Upper lobe of left lung (tissue), 6 donors: ENCODE measurements at regions not wholly inside any gene's neighbourhood (a gene's known extent, or its start where the extent isn't known, plus 50 kb on each side); places are given as distances from the start of the nearest gene placed in this dataset.
A peak's percentile ranks its signal among the peaks of the same experiment; 100 is the strongest.

ENCODE experiments used
- ATAC-seq, 2 donors: fragments of 200-7000 bp; cut with Tn5 transposase; one replicate each; pipeline ENCODE4 v1.9.1; 2022; ENCODE audit warnings: mild to moderate bottlenecking in 2 of 2, moderate library complexity in 2 of 2; ENCODE audit not compliant: low FRiP score in 2 of 2
- DNase-seq, 2 donors: peaks; one replicate each; pipeline ENCODE4 v3.0.0-alpha.2; 2019 to 2020
- H3K27ac ChIP-seq, 4 donors: fragments of 200-600 bp; sonication (generic); one replicate each; pipeline ENCODE4 v1.5.1; 2016 to 2019
- H3K27me3 ChIP-seq, 4 donors: fragments of 200-600 bp; sonication (generic); one replicate each; pipeline ENCODE4 v1.5.1; 2017 to 2019
- H3K36me3 ChIP-seq, 4 donors: fragments of 200-600 bp; sonication (generic); one replicate each; pipeline ENCODE4 v1.5.1; 2016 to 2019
- H3K4me1 ChIP-seq, 4 donors: fragments of 200-600 bp; sonication (generic); one replicate each; pipeline ENCODE4 v1.5.1; 2018 to 2019
- H3K4me3 ChIP-seq, 4 donors: fragments of 200-600 bp; sonication (generic); one replicate each; pipeline ENCODE4 v1.5.1; 2017 to 2019; ENCODE audit warnings: mild to moderate bottlenecking in 2 of 4, moderate library complexity in 1 of 4
- H3K9me3 ChIP-seq, 4 donors: fragments of 200-600 bp; sonication (generic); one replicate each; pipeline ENCODE4 v1.5.1; 2018 to 2019
- EP300 ChIP-seq, 4 donors: sonication (generic); formaldehyde crosslinking; IDR thresholded peaks; one replicate each; pipeline ENCODE4 v1.5.1; 2017; ENCODE audit warnings: antibody characterized with exemption in 4 of 4, control low read depth in 2 of 4
- POLR2A ChIP-seq, 4 donors: fragments of 450-650 bp; IDR thresholded peaks; one replicate each; pipeline ENCODE4 v1.5.1; 2016 to 2017; ENCODE audit warnings: antibody characterized with exemption in 4 of 4, mild to moderate bottlenecking in 2 of 4
- POLR2AphosphoS5 ChIP-seq, 2 donors: sonication (generic); formaldehyde crosslinking; IDR thresholded peaks; one replicate each; pipeline ENCODE4 v1.5.1; 2017; ENCODE audit warnings: antibody characterized with exemption in 2 of 2
- WGBS, 2 donors: methylation state at CpG; one replicate each; pipeline ENCODE4 v1.1.5; 2017 to 2018; 5-methylcytosine and 5-hydroxymethylcytosine counted together
- TF ChIP-seq, protein P1 (sequence below), 6 experiments: fragments of 450-650 bp in 4 of 6; fragments of 200-600 bp in 2 of 6; sonication (generic) in 2 of 6; IDR thresholded peaks; one replicate each; pipeline ENCODE4 v1.5.1; 2016 to 2019; ENCODE audit warnings: antibody characterized with exemption in 6 of 6
- donor health status: DM: no; HTN: no; CAD: no; lungs with moderate emphysema.
- donor health status: DM: no; HTN: yes; CAD: no; lungs with severe emphysema.

DNA sequence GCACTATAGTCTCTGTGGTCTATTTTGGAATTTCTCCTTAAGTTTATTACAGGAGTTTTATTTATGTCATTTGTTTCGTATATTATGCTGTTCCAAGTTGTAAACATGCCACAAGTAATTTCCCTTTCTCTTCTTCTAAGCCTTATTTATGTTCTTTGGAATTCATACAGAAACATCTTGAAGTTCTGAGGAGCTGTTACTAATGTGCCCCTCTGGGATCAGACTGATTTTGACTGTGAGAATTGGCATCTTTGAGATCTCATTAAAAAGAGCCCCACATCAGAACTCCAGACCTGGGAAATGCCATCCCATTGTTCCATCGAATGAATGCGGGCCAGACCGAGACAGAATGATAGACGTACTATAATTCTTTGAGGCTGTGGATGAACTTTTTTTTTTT, 138.8 kb upstream of the CD180 start:
- no peak for TF ChIP-seq POLR2AphosphoS5 (IDR thresholded peaks at IDR 0.05)
- 69% methylated on average over 5 of the region's 5 CpGs for WGBS, 2 donors
- H3K36me3 ChIP-seq, result no peaks in the 10 kb centered on the region
- no peaks in the 10 kb centered on the region for H3K4me1 ChIP-seq
- no peaks in the 10 kb centered on the region for H3K27me3 ChIP-seq
- no peak for DNase-seq
- H3K27ac ChIP-seq, result no peak overlapping the region
- H3K9me3 ChIP-seq, result peaks cover 0 to 2% (median 0%) of the 10 kb centered on the region in 4 donors
- no peak for ATAC-seq
- H3K4me3 ChIP-seq, result no peak overlapping the region

DNA sequence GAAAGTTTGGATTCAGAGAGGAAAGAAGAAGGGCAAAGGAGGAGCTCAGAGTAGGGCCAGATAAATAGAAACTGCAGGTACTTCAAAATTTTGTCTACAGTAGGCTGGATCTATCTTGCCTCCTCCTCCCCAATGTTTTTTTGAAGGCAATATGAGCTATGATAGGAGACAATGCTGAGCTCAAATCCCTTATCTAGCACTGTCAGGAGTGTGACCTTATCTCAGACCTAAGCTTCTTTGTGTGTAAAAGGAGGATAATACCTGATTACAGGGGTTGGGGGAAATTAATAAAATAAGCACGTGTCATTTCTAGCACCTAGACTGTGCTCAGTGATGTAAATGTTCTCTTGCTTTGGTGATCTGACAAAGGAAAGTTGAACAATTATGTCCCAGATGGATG, 137.8 kb upstream of the CD180 start:
- Histone ChIP-seq H3K27ac (no peak overlapping the region), H3K4me3 (no peak overlapping the region), H3K36me3 (no peaks in the 10 kb centered on the region), H3K4me1 (no peaks in the 10 kb centered on the region), H3K9me3 (peaks cover 0 to 4% (median 0%) of the 10 kb centered on the region in 4 donors), H3K27me3 (no peaks in the 10 kb centered on the region)
- DNase-seq (no peak), ATAC-seq (no peak)
- TF ChIP-seq POLR2AphosphoS5 (IDR thresholded peaks at IDR 0.05) (no peak), POLR2A (IDR thresholded peaks at IDR 0.05) (no peak), EP300 (IDR thresholded peaks at IDR 0.05) (no peak)
- TF ChIP-seq, protein P1, sequence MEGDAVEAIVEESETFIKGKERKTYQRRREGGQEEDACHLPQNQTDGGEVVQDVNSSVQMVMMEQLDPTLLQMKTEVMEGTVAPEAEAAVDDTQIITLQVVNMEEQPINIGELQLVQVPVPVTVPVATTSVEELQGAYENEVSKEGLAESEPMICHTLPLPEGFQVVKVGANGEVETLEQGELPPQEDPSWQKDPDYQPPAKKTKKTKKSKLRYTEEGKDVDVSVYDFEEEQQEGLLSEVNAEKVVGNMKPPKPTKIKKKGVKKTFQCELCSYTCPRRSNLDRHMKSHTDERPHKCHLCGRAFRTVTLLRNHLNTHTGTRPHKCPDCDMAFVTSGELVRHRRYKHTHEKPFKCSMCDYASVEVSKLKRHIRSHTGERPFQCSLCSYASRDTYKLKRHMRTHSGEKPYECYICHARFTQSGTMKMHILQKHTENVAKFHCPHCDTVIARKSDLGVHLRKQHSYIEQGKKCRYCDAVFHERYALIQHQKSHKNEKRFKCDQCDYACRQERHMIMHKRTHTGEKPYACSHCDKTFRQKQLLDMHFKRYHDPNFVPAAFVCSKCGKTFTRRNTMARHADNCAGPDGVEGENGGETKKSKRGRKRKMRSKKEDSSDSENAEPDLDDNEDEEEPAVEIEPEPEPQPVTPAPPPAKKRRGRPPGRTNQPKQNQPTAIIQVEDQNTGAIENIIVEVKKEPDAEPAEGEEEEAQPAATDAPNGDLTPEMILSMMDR (IDR thresholded peaks at IDR 0.05), result no peak
- 52 to 59% methylated on average over 1 of the region's 1 CpG for WGBS, 2 donors

DNA sequence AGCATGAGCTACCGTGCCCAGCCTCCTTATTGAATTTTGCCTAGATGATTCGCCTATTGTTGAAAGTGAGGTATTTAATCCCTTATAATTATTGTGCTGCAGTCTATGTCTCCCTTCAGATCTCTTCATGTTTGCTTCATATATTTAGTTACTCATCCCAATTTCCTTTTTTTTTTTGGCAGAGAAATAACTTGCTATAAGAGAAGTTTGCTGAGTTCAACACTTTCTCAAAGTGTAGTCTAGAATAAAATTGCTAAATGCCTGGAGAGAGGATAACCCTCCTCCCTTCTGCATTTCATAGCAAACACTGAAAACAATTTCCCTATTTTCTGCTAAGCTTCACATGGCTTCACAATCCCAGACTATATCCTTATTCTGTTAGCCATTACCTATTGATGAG, 136.6 kb upstream of the CD180 start:
- Histone ChIP-seq H3K27me3 (no peaks in the 10 kb centered on the region), H3K9me3 (peaks cover 0 to 4% (median 0%) of the 10 kb centered on the region in 4 donors), H3K4me1 (no peaks in the 10 kb centered on the region), H3K27ac (no peak overlapping the region), H3K36me3 (no peaks in the 10 kb centered on the region), H3K4me3 (no peak overlapping the region)
- TF ChIP-seq, protein P1 (IDR thresholded peaks at IDR 0.05), result no peak
- TF ChIP-seq POLR2AphosphoS5 (IDR thresholded peaks at IDR 0.05), result no peak
- TF ChIP-seq POLR2A (IDR thresholded peaks at IDR 0.05), result no peak
- no peak for TF ChIP-seq EP300 (IDR thresholded peaks at IDR 0.05)
- DNase-seq, result no peak
- WGBS, 2 donors, result 94 to 100% methylated on average over 2 of the region's 2 CpGs
- peak in 1 of 2 donors; percentile 40 for ATAC-seq

DNA sequence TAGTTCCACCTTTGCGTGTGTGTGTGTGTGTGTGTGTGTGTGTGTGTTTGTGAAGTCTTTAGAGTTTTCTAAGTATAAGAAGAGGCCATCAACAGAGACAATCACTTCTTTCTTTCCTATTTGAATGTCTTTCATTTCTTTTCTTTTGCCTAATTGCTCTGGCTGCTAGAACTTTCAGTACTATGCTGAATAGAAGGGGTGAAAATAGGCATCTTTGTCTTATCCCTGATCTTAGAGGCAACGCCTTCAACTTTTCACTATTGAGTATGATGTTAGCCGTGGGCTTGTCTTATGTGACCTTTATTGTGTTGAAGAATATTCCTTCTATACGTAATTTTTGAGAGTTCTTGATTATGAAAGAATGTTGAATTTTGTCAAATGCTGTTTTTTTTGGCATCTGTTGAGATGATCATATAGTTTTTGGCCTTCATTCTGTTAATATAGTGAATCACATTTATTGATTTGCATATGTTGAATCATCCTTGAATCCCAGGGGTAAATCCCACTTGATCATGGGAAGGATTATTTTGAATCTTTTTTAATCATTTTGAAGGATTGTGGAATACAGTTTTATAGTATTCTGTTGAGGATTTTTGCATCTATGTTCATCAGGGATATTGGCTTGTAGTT, 134.8 kb upstream of the CD180 start:
- TF ChIP-seq, protein P1 (IDR thresholded peaks at IDR 0.05), result no peak
- no peak for TF ChIP-seq POLR2A (IDR thresholded peaks at IDR 0.05)
- TF ChIP-seq EP300 (IDR thresholded peaks at IDR 0.05), result no peak
- no peak for TF ChIP-seq POLR2AphosphoS5 (IDR thresholded peaks at IDR 0.05)
- Histone ChIP-seq H3K27me3 (no peaks in the 10 kb centered on the region), H3K9me3 (peaks cover 0 to 4% (median 0%) of the 10 kb centered on the region in 4 donors), H3K27ac (no peak overlapping the region), H3K36me3 (no peaks in the 10 kb centered on the region), H3K4me1 (no peaks in the 10 kb centered on the region), H3K4me3 (no peak overlapping the region)
- WGBS, 2 donors, result 82 to 92% methylated on average over 4 of the region's 4 CpGs
- ATAC-seq (no peak), DNase-seq (no peak)

DNA sequence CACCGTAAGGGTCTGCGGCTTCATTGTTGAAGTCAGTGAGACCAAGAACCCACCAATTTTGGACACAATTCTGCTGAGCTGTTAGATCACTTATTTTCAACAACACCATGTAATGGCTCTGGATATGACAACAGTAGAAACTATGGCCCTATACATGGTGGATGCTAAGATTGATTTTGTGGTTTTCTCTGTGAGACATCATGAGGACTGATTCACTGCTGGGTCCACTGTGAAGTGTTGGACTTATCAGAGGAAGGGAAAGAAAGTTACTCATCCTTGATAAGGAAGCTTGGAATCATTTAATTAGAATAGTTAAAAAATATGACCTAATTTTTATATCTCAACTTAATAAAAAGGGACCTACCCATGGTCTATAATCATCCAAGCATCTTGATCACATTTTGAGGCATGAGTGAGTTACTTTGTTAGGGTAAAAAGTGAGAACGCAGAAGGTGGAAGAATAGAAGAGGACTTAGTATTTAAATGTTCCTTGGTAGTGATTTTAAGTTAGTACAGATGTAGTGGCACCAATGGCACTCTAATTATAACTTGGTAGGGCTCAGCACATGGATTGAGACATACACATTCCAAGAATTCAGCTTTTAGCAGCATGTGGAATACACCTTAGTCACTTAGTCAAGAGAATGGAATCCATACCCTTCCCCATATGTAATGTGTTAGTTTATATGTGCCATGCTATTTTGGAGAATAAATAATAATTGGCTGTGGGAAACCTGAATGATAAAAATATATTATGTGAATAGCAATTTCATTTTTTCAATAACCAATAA, 123.5 kb upstream of the CD180 start:
- DNase-seq (no peak), ATAC-seq (no peak)
- H3K27me3 ChIP-seq, result no peaks in the 10 kb centered on the region
- no peak for TF ChIP-seq EP300 (IDR thresholded peaks at IDR 0.05)
- no peak for TF ChIP-seq POLR2AphosphoS5 (IDR thresholded peaks at IDR 0.05)
- no peak for TF ChIP-seq POLR2A (IDR thresholded peaks at IDR 0.05)
- TF ChIP-seq, protein P1 (IDR thresholded peaks at IDR 0.05), result no peak
- peaks cover 0 to 5% (median 2%) of the 10 kb centered on the region in 4 donors for H3K4me1 ChIP-seq
- WGBS, 2 donors, result 96% methylated on average over 3 of the region's 3 CpGs
- H3K4me3 ChIP-seq, result no peak overlapping the region
- no peaks in the 10 kb centered on the region for H3K36me3 ChIP-seq
- H3K27ac ChIP-seq, result no peak overlapping the region
- H3K9me3 ChIP-seq, result no peaks in the 10 kb centered on the region
